ENCODE measurements at regions not wholly inside any gene's neighbourhood (a gene's known extent, or its start where the extent isn't known, plus 50 kb on each side); places are given as distances from the start of the nearest gene placed in this dataset.
"Not testable (repeated sequence)": the region's sequence is repeated elsewhere in the genome, so short reads cannot be mapped to it uniquely, and the experiment has no call there.

DNA sequence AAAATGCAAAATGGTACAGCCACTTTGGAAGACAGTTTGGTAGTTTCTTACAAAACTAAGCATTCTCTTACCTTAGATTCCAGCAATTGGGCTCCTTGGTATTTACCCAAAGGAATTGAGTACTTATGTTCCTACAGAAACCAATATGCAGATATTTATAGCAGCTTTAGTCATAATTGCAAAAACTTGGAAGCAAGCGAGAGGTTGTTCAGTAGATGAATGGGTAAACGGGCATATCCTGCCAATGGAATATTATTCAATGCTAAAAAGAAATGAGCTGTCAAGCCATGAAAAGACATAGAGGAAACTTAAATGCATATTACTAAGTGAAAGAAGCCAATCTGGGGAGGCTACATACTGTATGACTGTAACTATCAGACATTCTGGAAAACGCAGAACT, 926.7 kb downstream of the TYW1 start:
- DNase-seq: no peak

DNA sequence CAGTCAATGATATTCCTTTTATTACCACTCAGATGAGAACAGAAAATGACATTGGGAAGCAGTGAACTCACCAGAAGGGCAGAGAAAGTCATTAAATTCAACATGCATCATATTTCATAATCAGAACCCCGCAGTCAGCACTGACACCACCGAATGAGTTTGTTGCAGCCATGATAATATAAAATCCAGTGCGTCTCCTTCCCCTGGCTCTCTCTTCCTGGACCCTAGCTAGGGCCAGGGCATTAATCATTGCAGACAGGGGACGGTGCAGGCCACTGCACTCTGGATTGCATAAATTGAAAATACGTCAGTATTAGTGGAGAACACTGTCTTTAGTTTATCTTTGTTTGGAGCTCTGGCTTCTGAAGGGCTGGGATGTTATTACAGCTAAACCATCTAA, 931.5 kb downstream of the TYW1 start:
- DNase-seq: no peak

DNA sequence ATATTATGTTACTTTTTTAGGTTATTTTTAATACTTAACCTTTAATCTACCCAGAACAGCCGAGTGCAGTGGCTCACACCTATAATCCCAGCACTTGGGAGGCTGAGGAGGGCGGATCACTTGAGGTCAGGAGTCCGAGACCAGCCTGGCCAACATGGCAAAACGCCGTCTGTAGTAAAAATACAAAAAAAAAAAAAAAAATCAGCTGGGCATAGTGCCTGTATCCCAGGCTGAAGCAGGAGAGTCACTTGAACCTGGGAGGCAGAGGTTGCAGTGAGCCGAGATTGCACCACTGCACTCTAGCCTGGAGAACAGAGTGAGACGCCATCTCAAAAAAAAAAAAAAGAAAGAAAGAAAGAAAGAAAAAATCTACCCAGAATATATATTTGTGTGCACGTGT, 939.8 kb downstream of the TYW1 start:
- DNase-seq: not testable (repeated sequence)

DNA sequence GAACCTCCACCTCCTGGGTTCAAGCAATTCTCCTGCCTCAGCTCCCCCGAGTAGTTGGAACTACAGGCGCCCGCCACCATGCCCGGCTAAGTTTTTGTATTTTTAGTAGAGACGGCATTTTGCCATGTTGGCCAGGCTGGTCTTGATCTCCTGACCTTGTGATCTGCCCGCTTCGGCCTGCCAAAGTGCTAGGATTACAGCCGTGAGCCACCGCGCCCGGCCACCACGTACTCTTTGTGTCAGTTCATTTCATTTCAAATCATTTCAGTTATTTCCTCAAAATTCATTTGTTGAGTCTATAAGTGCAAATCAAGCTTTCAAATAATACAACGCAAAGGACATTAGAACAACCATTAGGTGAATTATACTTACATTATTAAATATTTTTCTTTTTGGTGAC, 943.8 kb downstream of the TYW1 start:
- no peak for DNase-seq

DNA sequence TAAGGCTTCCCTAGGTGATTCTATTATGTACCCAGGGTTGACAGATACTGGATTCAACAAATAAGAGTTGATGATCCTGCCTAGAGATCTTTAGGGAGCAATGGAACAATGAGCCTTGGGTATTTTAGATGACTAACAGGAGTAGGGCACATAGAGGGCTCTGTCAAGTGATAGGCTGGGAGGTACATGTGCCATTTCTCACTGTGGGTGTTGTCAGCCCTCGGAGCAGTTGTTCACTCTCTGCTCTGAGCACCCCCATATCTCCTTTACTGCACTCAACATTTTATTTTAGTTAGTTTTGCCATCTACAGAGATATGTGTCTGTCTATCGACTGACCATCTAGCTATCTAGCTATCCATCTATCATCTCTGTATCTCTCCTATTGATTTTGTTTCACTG, 950.6 kb downstream of the TYW1 start:
- DNase-seq: no peak

DNA sequence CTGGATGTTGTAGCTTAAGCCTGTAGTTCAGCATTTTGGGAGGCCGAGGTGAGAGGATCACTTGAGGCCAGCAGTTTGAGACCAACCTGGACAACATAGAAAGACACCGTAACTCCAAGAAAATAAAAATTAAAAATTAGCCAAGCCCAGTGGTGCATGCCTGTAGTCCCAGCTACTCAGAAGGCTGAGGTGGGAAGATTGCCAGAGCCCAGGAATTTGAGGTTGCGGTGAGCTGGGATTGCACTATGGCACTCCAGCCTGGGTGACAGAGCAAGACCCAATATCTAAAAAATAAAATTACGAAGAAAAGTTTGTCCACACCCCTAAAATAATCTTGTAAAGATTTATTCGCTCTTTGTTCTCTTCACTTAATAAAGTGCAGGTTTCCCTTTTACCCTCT, 951.0 kb downstream of the TYW1 start:
- DNase-seq: no peak

DNA sequence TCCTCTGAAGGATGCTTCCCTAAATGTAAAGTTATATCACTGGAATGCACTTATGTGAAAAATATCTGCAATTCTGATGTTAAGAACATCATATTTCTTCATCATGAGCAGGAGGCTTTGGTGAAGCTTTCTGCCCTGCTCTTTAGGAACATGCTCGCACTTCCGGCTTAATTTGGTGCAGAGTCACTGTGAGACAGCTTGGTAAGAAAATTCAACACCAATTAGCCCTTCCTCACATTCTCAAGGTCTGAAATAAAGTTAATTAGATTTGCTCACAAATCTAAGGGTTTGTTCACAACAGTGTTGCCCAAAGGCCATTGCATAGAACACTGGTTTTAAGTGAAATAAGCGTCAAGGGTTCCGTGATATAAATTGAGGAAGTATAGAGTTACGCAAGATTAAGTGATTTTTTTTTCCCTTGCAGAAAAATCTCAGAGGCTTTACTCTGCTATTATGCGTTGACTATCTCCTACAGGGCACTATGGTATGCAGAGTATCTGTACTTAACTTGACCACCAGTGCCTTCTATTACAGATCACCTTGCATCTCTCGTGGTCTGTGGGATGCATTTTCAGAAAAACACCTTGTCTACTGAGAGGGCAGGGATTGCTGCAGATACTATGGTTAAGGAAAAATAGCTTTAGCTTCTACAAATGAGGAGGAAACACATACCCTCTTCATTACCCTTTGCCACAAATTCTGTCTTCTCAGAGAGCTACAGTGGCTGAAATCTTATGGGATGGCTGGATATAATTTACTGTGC, 953.9 kb downstream of the TYW1 start:
- DNase-seq: no peak

DNA sequence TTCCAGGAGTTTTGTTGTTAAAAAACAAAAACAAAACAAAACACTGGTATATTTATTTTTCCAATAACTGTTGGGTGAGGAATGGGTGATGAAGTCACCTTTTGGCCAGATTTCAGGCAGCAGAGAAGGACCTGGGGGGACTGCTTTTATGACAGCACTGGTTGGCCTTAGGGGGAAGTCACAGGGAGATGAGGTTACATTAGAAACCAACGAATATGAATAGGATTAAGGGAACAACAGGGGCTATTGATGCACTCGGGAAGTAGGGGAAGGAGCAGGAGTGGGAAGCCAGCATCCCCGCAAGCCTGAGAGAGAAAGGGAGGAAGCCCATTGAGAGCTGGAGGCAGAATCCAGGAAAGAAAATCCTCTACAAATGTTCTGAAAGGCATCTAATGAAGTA, 958.4 kb downstream of the TYW1 start:
- DNase-seq: no peak

DNA sequence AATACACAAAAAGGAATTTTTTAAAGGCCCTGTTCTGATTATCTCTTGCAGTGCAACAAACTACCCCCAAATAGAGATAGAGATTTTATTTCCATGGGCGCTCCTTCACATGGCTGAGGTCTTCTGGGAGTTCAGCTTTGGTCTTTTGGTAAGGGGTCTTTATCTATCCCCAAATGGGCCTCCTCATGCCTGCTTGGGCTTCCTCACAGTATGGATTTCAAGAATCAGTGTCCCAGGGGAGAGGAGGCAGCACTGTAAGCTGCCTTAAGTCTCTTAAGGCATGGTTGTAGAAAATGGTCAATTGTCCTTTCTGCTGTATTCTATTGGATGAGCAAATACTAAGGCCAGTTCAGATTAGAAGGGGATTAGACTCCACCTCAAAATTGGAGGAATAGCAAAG, 966.2 kb downstream of the TYW1 start:
- no peak for DNase-seq

DNA sequence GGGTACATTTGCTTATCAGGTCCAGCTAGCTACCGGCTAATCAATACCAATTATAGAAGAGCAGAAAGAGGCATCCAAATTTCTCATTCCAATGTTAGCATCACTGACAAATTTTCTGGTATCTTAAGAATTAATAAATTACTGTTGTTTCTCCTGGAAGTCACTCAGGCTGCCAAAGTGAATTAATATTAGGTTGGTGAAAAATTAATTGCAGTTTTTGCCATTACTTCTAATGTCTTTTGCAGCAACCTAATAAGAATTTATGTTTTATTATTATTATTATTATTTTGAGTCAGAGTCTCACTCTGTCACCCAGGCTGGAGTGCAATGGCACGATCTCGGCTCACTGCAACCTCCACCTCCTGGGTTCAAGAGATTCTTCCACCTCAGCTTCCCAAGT, 979.9 kb downstream of the TYW1 start:
- DNase-seq: no peak

DNA sequence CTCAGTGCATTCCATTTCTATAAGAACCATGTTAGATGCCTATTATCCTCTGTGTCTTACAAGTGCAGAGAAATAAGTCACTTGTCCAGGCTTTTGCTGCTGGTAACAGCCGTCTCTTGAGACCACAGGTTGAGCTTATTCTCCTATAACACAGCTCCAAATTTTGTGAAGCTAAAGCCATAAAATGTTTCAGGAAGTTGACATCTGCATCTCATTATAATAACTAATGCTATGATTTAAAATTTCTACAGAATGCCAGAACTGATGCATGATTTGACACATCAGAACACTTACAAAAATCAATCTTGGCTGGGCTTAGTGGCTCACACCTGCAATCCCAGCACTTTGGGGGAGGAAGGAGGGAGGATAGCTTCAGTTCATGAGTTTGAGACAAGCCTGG, 986.9 kb downstream of the TYW1 start:
- no peak for DNase-seq

DNA sequence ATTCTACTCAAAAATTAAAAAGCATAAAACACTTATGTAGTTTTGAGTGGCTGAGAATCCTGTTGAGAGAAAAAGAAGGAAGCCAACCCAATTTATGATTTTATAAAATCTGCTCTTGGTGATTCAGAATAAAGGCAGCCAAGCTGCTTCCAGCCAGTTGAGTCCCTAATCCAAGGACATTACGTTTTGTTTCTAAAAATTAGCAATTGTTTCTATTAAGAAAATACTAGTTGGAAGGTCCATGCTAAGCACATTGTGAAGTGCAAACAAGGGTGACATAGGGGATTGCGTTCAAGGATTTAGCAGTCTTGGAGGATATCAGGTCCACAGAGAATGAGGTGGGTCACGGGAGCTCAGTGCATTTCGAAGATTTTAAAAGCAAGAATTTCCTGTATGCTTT, 987.7 kb downstream of the TYW1 start:
- no peak for DNase-seq

DNA sequence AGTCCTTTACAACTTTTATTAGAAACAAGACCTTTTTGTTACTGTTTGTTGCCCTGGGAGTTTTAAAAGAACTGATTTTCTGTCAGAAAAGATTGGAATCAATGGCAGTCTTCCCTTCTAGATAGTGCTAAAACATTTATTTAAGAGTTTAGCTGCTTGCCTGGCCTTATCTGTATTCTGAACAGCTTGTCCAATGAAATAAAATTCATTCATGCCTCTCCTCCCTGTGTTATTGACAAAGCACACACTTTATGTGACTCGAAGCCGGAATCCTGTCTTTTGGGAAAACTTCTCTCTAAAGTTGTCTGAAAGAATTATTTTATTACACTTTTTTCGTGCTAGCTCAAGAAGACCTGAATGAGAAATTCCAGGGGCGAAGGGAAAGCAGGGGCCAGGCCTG, 992.5 kb downstream of the TYW1 start:
- no peak for DNase-seq

DNA sequence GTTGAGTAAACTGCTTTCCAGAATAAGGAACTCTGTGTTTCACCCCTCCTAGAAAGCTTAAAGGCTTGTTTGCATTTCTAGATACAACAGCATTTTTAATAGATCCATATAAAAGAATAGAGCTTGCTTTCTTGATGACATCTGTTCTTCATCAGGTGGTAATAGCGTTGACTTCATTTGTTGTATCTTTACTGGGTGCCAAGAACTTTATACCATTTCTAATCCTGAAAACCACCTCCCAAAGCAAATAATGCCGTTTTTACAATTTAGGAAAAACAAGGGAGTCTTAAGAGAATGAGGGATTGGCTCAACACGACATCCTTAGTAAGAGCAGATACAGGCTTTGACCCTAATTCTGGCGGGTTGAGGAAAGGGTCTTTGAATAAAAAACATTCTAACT, 993.4 kb downstream of the TYW1 start:
- DNase-seq: no peak

DNA sequence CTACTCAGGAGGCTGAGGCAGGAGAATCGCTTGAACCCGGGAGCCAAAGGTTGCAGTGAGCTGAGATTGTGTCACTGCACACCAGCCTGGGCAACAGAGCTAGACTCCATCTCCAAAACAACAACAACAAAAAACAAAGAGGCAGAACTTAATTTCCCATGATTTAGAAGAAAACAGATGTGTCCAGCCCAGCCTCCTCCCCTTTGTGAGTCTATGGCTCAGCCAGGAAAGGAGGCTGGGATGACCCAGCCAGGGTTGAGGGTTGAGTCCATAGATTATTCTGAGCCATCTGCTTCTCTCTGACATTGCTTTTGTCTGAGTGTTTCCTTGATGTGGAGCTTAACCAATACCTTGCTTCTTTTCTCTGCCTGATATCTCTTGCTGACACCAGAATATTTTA, 994.1 kb downstream of the TYW1 start:
- no peak for DNase-seq

DNA sequence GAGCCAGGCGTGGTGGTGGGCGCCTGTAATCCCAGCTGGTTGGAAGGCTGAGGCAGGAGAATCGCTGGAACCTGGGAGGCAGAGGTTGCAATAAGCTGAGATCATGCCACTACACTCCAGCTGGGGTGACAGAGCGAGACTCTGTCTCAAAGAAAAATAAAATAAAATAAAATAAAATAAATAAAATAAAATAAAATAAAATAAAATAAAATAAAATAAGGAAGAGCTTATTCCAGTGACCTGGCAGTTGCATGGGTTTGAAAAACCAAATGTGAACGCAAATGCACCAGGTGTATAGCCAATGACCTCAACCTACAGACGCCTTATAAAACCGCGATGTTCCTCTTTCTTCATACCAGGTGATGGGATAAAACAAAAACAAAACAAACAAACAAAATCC, 995.7 kb downstream of the TYW1 start:
- DNase-seq: no peak

DNA sequence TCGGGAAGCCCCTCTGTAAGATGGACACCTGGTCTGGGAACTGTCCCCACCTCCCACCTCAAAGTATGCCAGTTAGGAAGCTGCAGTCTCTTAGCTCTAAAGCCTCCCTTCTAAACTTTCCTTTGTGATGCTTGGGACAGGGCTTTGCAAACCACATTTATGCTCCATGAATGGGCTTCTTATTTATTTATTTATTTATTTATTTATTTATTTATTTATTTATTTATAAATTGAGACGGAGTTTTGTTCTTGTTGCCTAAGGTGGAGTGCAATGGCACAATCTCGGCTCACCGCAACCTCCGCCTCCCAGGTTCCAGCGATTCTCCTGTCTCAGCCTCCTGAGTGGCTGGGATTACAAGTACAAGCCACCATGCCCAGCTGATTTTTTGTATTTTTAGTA, 1009.4 kb downstream of the TYW1 start:
- no peak for DNase-seq

DNA sequence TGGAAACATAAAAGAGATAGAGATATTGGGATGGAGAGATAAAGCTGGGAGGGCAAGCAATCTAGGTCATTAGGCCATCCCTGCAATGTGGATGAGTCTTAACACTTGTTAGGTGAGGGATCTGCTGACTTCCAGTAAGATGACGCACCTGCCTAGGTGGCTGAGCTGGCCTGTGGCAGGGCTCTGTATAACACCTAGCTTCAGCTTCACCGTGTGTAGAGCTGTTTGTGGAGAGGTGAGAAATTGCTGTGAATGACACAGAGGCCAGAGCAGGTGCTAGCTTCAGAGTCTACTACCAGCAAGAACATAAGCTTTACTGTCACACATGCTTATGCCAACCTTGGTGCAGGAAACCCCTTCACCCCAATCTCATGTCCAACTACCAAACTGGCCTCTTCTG, 1010.0 kb downstream of the TYW1 start:
- DNase-seq: no peak

DNA sequence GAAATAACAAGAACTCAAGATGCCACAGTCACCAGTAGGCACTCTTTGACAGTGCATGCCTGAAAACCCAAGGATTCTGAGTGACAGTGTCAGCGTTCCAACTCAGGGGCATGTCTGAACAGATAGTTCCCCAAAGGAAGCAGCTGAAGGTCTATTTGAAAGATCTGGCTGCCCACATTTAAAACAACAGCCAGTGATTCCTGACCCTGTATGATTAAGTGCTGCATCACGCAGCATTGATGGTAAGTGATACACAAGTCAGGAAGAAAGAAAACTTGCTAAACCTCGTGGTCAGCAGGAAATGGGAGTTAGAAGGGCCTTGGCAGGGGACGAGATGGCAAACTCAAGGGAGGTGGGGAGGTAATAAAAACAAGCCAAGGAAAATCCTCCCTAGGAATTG, 1013.1 kb downstream of the TYW1 start:
- DNase-seq: no peak

DNA sequence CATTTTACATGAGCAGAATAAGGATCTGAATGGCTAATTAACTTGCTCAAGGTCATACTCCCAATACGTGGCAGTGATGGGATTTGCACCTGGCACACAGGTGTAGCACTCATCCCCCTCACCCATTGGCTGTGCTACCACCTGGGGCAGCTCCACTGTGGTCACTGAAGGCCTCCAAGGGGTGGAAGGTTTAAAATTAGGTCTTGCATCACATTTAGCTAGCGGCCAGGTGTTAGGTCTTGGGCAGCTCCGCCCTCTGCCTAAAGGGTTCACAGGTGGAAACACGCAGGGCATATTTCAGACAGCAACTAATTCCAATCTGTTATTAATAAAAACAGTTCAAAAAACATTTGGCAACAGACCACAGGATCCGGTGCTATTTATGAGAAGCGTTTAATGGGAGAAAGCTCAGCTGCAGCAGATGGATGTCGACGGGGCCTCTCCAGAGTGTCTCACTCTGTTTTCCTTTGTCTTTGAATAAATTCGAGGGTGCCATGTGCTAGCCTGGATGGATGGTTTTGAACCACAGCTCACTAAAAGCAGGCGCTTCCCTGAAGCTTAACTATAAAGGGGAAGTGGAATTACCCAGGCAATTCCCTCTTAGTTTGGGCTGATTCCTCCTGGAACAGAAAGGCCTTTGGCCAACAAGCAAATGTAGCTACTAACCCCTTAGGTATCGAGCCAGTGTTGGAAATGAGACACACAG, 1017.6 kb downstream of the TYW1 start:
- DNase-seq: no peak

DNA sequence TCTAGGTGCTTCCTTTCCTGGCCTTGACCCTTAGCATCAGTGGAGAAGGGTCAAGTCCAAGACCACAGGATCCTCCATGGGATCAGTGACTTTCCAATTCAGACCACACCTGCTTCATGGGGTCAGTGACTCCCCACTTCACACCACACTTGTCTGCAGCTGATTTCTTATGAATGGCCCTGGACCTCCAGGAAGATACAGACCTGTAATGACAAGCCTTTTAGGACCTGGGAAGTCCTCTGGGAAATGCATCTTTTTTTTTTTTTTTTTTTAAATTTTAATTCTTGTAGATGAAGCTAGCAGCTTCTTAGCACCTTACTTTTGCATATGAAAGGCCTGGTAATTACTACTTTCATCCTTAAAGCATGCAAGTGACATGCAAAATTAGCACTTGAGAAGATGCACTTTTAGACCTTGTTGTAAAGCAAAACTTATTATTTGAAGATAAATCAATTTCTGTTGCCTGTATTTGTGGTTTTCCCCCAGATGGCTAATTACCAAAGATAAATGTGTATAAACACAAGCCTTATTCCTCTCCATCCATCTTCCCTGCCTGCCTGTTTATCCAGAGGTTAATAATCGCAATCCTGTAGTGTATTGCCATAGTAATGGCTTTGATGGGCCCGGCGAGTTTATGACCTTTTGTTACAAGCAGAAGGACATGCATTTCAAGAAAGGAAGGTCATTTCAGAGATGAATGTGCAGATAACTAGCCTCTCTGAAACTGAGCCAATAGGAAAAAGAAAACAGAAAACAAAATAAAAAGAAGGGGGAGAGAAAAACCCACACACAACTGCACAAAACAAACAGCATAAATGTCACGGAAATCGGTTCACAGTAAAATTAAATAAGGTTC, 1018.7 kb downstream of the TYW1 start:
- no peak for DNase-seq

DNA sequence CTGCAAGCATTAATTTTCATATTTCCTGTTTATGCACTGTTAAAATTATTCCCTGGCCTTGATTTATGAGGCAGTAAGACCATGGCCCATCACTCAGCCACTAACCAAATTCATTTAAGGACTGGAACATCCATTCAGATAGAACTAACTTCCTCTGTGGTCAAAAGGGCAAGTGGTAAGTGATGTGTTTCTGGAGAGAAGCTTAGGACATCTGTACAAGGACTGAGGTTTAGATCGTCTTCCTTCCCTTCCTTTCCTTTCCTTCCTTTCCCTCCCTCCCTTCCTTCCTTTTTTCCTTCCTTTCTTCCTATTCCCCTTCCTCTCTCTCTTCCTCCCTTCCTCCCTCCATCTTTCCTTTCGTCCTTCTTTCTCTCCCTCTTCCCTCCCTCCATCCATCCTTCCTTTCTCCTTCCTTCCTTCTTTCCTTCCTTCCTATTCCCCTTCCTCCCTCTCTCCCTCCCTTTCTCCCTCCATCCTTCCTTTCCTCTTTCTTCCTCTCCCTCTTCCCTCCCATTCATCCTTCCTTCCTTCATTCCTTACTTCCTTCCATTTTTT, 1019.4 kb downstream of the TYW1 start:
- no peak for DNase-seq

DNA sequence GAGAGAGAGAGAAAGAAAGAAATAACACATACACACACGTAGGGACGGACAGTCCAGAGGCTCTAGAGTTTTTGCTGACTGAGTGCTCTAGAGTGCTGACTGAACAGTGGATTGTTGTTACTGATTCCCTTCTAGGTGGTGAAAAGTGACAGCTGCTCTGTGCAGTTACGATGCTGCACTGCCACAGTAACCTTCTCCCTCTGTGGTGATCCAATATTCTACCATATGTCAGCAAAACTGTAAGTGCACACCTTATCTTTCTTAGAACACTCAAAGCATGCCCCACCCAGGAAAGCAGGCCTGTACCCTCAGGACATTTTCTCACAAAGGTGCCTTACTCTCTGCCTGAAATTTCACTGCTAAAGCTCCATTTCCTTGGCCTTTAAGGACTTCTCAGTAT, 1023.5 kb downstream of the TYW1 start:
- DNase-seq: no peak

DNA sequence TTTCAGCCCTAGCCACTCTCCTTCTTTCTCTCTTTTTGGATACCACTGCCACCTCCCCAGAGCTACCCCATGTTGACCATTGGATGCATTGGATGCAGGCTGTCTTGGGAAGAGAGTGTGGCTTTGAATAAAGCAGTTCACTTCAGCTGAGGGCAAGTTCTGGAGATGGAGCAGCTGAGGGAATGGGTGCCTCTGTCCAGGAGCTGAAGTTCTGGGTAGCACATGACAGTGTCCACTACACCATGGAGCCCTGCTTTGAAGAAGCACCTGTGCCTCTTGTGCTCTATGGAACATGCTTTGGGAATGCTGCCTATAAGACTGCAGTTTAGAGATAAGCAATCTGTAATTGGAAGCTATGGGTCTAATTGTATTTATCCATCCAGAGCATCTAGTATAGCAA, 1028.7 kb downstream of the TYW1 start:
- no peak for DNase-seq
